ENCODE measurements at regions not wholly inside any gene's neighbourhood (a gene's known extent, or its start where the extent isn't known, plus 50 kb on each side); places are given as distances from the start of the nearest gene placed in this dataset.

DNA sequence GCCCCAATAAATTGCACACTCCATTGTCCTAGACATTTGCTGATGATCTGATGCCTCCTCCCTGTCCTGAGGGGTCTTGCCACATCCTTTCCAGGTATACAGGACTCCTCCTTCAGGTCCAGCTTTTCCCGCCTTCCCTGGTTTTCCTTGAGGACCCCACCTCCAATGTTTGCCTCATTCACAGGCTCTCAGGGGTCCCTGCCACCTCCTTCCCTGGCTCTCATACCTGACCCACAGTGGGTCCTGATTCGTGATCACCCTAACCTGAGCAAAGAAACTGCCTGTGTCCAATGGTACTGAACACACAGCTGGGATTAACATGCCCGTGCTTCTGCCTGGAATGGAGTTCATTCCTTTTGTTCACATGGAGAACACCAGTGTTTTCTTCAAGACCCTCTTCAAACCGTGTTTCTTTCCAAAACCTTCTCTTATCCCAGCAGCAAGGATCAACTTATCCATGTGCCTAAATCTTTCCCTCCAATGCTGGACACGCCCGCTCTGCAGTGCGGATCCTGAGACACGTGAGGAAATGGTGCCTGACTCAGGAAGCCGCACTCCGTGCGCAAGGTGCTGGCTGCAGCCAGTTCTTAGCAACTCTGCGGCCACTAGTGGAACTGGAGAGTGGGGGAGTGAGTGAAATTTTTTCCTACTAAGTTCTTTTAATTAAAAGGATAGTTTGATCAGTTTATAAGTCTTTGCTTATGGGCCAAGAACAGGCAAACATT is 354.6 kb upstream of the SHH start:
- TF ChIP-seq EZH2 (IDR thresholded peaks at IDR 0.05; ENCODE audit: borderline replicate concordance) (no peak), CTCF (IDR thresholded peaks at IDR 0.05; ENCODE audit: poor library complexity) (no peak), EZH2phosphoT487 (IDR thresholded peaks at IDR 0.05; ENCODE audit: low read depth, severe bottlenecking, unreplicated experiment) (no peak)
- Histone ChIP-seq H3K36me3 (replicated peaks; ENCODE audit: insufficient read depth, low read depth) (no peaks in the 10 kb centered on the region), H3K27me3 (peaks cover 3% of the 10 kb centered on the region), H4K20me1 (ENCODE audit: insufficient read depth, poor library complexity, severe bottlenecking) (no peaks in the 10 kb centered on the region), H2AFZ (no peak overlapping the region), H3K9me2 (replicated peaks; ENCODE audit: insufficient read depth) (no peaks in the 10 kb centered on the region), H3K4me1 (ENCODE audit: insufficient read depth) (no peaks in the 10 kb centered on the region), H3K4me2 (no peak overlapping the region), H3K9me3 (ENCODE audit: low read depth) (no peaks in the 10 kb centered on the region), H3K4me3 (no peak overlapping the region), H3K27ac (no peak overlapping the region), H3K79me2 (no peaks in the 10 kb centered on the region)
- WGBS (ENCODE audit: low lambda C conversion rate, missing lambda C conversion rate): 90% methylated on average over 12 of the region's 12 CpGs
- DNase-seq (ENCODE audit: low spot score): no peak

- Histone ChIP-seq H3K36me3 (replicated peaks; ENCODE audit: insufficient read depth, low read depth) (no peaks in the 10 kb centered on the region), H3K27ac (no peak overlapping the region), H4K20me1 (ENCODE audit: insufficient read depth, poor library complexity, severe bottlenecking) (no peaks in the 10 kb centered on the region), H3K9me2 (replicated peaks; ENCODE audit: insufficient read depth) (no peaks in the 10 kb centered on the region), H3K4me1 (ENCODE audit: insufficient read depth) (no peaks in the 10 kb centered on the region), H3K9me3 (ENCODE audit: low read depth) (no peaks in the 10 kb centered on the region), H3K4me3 (no peak overlapping the region), H2AFZ (no peak overlapping the region), H3K27me3 (peaks cover 3% of the 10 kb centered on the region), H3K79me2 (no peaks in the 10 kb centered on the region), H3K4me2 (no peak overlapping the region)
- DNase-seq (ENCODE audit: low spot score): no peak
- 80% methylated on average over 3 of the region's 3 CpGs for WGBS (ENCODE audit: low lambda C conversion rate, missing lambda C conversion rate)
- TF ChIP-seq EZH2 (IDR thresholded peaks at IDR 0.05; ENCODE audit: borderline replicate concordance) (no peak), EZH2phosphoT487 (IDR thresholded peaks at IDR 0.05; ENCODE audit: low read depth, severe bottlenecking, unreplicated experiment) (no peak), CTCF (IDR thresholded peaks at IDR 0.05; ENCODE audit: poor library complexity) (no peak)
These were observed 351.5 kb upstream of the SHH start for GRCh38 chr7:156163747-156164146.

DNA sequence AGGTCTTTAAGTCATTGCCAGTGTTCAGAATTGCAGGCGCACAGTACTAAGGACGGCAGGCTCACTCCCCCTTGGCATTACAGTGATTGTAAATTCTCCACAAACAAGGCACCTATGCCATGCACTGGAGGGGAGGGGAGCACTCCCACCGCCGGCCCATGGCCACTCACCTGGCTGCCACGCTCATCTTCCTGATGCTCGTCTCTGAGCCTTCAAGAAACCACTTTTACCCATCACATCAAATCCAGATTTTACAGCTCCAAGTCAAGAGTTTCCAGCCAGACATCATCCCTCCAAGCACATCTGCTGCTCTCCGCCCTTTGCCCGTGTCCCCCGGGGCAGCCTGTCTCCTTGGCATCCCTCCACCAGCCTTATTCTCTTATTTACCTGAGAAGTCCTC is 350.2 kb upstream of the SHH start:
- no peaks in the 10 kb centered on the region for H4K20me1 ChIP-seq (ENCODE audit: insufficient read depth, poor library complexity, severe bottlenecking)
- DNase-seq (ENCODE audit: low spot score): no peak
- peaks cover 3% of the 10 kb centered on the region for H3K27me3 ChIP-seq
- no peak overlapping the region for H2AFZ ChIP-seq
- no peaks in the 10 kb centered on the region for H3K9me2 ChIP-seq (replicated peaks; ENCODE audit: insufficient read depth)
- H3K9me3 ChIP-seq (ENCODE audit: low read depth): no peaks in the 10 kb centered on the region
- no peaks in the 10 kb centered on the region for H3K79me2 ChIP-seq
- H3K4me3 ChIP-seq: no peak overlapping the region
- 92% methylated on average over 9 of the region's 9 CpGs for WGBS (ENCODE audit: low lambda C conversion rate, missing lambda C conversion rate)
- no peak overlapping the region for H3K4me2 ChIP-seq
- no peaks in the 10 kb centered on the region for H3K4me1 ChIP-seq (ENCODE audit: insufficient read depth)
- H3K27ac ChIP-seq: no peak overlapping the region
- no peaks in the 10 kb centered on the region for H3K36me3 ChIP-seq (replicated peaks; ENCODE audit: insufficient read depth, low read depth)
- TF ChIP-seq CTCF (IDR thresholded peaks at IDR 0.05; ENCODE audit: poor library complexity) (no peak), EZH2 (IDR thresholded peaks at IDR 0.05; ENCODE audit: borderline replicate concordance) (no peak), EZH2phosphoT487 (IDR thresholded peaks at IDR 0.05; ENCODE audit: low read depth, severe bottlenecking, unreplicated experiment) (no peak)

All from hepatocyte (in vitro differentiated cells).